Activated CD4-positive, alpha-beta T cell treated with anti-CD3 and anti-CD28 coated beads for 36 hours (primary cell): ENCODE measurements at regions not wholly inside any gene's neighbourhood (a gene's known extent, or its start where the extent isn't known, plus 50 kb on each side); places are given as distances from the start of the nearest gene placed in this dataset.

Source experiments
- ATAC-seq: fragments of 200-7000 bp; cut with Tn5 transposase; one replicate; pipeline ENCODE4 v1.10.0; 2021; ENCODE audit warnings: mild to moderate bottlenecking, moderate library complexity
- CTCF ChIA-PET: fragments of 350-600 bp; sonication (Branson Sonifier 250); formaldehyde crosslinking; loops from one replicate; lab custom pipeline; 2021; ENCODE audit warnings: antibody characterized with exemption; lab: Charles Lee
- POLR2A ChIA-PET: fragments of 350-600 bp; sonication (Branson Sonifier 250); formaldehyde crosslinking; loops from one replicate; lab custom pipeline; 2021; ENCODE audit warnings: antibody characterized with exemption, inconsistent platforms; lab: Charles Lee
- DNase-seq: peaks from one replicate; pipeline ENCODE4 v3.0.0-alpha.2; 2020
- H3K27ac Mint-ChIP-seq: one replicate; pipeline ENCODE4 v1.8.0; 2021; ENCODE audit warnings: mixed read lengths
- H3K27me3 Mint-ChIP-seq: one replicate; pipeline ENCODE4 v1.8.0; 2021; ENCODE audit warnings: mixed read lengths
- H3K36me3 Mint-ChIP-seq: one replicate; pipeline ENCODE4 v1.8.0; 2021; ENCODE audit warnings: low read depth, mixed read lengths
- H3K4me1 Mint-ChIP-seq: one replicate; pipeline ENCODE4 v1.8.0; 2021; ENCODE audit warnings: mixed read lengths
- H3K4me3 Mint-ChIP-seq: one replicate; pipeline ENCODE4 v1.8.0; 2021; ENCODE audit warnings: mild to moderate bottlenecking, moderate library complexity, mixed read lengths
- H3K9me3 Mint-ChIP-seq: one replicate; pipeline ENCODE4 v1.8.0; 2021; ENCODE audit warnings: low read depth, mixed read lengths
- intact Hi-C, 2 experiments: fragments of 100-400 bp; cut with DNase I in 1 of 2; cut with micrococcal nuclease in 1 of 2; formaldehyde crosslinking; loops; one replicate each; pipeline versions ENCODE4 v1.14.2 to v1.15.1; 2022 to 2024; cut with DNase I, micrococcal nuclease

- Mint-ChIP-seq H3K4me3 (no peak overlapping the region), H3K27ac (no peak overlapping the region), H3K4me1 (no peaks in the 10 kb centered on the region), H3K9me3 (peaks cover 12% of the 10 kb centered on the region), H3K36me3 (no peaks in the 10 kb centered on the region), H3K27me3 (no peaks in the 10 kb centered on the region)
- ATAC-seq (no peak), DNase-seq (no peak)
- ChIA-PET POLR2A (no interaction called here), CTCF (no interaction called here)
- intact Hi-C loops: no loop called here
Measured at GRCh38 chr20:60976913-60977312, 275.1 kb upstream of the CDH4 start.

- Mint-ChIP-seq H3K27me3 (peaks cover 2% of the 10 kb centered on the region), H3K27ac (no peak overlapping the region), H3K36me3 (no peaks in the 10 kb centered on the region), H3K9me3 (peaks cover 12% of the 10 kb centered on the region), H3K4me3 (no peak overlapping the region), H3K4me1 (no peaks in the 10 kb centered on the region)
- ATAC-seq (no peak), DNase-seq (no peak)
- CTCF ChIA-PET: no interaction called here
- intact Hi-C loops: no loop called here
- POLR2A ChIA-PET: no interaction called here
Measured at GRCh38 chr20:60977901-60978300, 274.2 kb upstream of the CDH4 start.

GRCh38 chr20:60984666-60985065, 267.4 kb upstream of the CDH4 start:
- H3K4me1 Mint-ChIP-seq: no peaks in the 10 kb centered on the region
- POLR2A ChIA-PET: no interaction called here
- H3K36me3 Mint-ChIP-seq: no peaks in the 10 kb centered on the region
- ATAC-seq (no peak), DNase-seq (no peak)
- H3K27me3 Mint-ChIP-seq: peaks cover 2% of the 10 kb centered on the region
- H3K27ac Mint-ChIP-seq: no peak overlapping the region
- H3K9me3 Mint-ChIP-seq: peaks cover 10% of the 10 kb centered on the region
- no peak overlapping the region for H3K4me3 Mint-ChIP-seq
- CTCF ChIA-PET: interaction anchor here (0.6 kb wide), 1 partner anchor 97 kb away, joined by 6 read pairs; no protein-coding TSS in a partner anchor
- intact Hi-C loops: no loop called here

GRCh38 chr20:60986506-60987156, 265.4 kb upstream of the CDH4 start:
- no peaks in the 10 kb centered on the region for H3K36me3 Mint-ChIP-seq
- H3K27me3 Mint-ChIP-seq: peaks cover 2% of the 10 kb centered on the region
- H3K4me1 Mint-ChIP-seq: no peaks in the 10 kb centered on the region
- POLR2A ChIA-PET: no interaction called here
- DNase-seq: no peak
- CTCF ChIA-PET: interaction anchor here (1.0 kb wide), 1 partner anchor 106 kb away, joined by 3 read pairs; no protein-coding TSS in a partner anchor
- no peak overlapping the region for H3K4me3 Mint-ChIP-seq
- no peak for ATAC-seq
- intact Hi-C loops: no loop called here
- H3K27ac Mint-ChIP-seq: no peak overlapping the region
- H3K9me3 Mint-ChIP-seq: peaks cover 2% of the 10 kb centered on the region

DNA sequence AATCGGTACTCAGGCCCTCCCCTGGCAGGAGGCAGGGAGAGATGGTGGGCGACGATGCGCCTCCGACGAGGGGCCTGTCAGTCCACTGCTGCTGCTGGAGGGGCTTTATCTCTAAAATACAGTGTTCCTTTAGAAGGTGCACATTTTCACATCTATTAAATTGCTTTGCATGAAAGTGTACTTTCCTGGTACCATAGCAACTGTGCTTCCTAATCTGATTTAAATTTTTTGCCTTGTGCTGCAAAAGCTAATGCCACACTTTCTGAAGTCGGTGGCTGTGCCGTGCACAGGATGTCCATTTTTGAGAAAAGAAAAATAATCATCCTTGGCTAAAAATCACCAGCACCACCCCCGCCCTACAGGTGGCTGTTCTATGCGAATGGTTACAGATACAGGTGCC, 262.0 kb upstream of the CDH4 start:
- no peaks in the 10 kb centered on the region for H3K4me1 Mint-ChIP-seq
- no peak overlapping the region for H3K27ac Mint-ChIP-seq
- no peaks in the 10 kb centered on the region for H3K36me3 Mint-ChIP-seq
- POLR2A ChIA-PET: no interaction called here
- ATAC-seq (no peak), DNase-seq (no peak)
- peaks cover 2% of the 10 kb centered on the region for H3K9me3 Mint-ChIP-seq
- CTCF ChIA-PET: no interaction called here
- no peak overlapping the region for H3K4me3 Mint-ChIP-seq
- intact Hi-C loops: no loop called here
- H3K27me3 Mint-ChIP-seq: peaks cover 5% of the 10 kb centered on the region

DNA sequence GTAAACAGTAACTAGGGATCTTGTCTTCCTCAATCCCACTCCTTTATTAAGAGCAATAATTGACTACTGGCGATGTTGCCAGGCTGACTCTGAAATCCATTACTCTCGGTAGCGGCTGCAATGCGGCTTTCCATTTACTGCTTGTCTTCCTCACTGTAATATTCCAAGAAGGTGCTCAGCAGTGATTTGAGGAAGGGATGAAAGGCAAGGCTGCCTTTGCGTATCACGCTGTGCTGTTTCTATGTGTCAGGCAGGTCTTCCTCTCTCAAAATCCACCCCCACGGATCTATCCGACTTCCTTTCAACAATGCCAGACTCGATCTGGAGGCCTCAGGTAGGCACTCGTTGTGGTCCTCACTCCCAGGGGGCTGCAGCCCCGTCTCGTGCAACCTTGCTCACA, 261.4 kb upstream of the CDH4 start:
- intact Hi-C loops: no loop called here
- H3K4me3 Mint-ChIP-seq: no peak overlapping the region
- H3K27ac Mint-ChIP-seq: no peak overlapping the region
- no peak for DNase-seq
- H3K27me3 Mint-ChIP-seq: peaks cover 5% of the 10 kb centered on the region
- ATAC-seq: no peak
- ChIA-PET POLR2A (no interaction called here), CTCF (no interaction called here)
- no peaks in the 10 kb centered on the region for H3K4me1 Mint-ChIP-seq
- H3K9me3 Mint-ChIP-seq: no peaks in the 10 kb centered on the region
- H3K36me3 Mint-ChIP-seq: no peaks in the 10 kb centered on the region

DNA sequence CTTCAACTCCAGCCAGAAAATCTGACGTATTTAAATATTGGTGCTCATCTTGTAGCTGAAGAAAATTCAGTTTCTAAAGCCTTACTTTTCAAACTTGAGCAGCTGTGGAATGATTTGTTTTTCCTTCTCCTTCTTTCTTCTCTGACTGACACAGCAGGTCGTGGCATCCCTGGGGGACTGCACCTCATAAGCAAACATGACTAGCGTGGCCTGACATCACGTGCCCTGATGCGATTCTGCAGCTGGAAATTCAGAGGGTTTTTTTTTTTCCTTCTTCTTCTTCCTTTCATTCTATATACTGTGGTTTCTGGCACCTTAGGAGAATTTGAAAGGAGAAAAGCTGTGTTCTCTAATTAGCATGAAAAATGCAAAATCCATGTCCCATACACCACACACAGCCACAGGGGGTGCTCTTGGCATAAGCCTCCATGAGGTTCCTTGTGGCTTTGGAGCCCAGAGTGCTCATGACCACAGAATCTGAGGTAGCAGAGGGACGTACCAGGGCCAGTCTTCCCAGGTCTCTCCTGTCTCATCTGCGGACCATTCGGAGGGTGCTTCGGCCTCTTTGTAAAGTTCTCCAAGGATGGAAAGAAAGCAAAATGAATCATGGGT, 258.5 kb upstream of the CDH4 start:
- ChIA-PET POLR2A (no interaction called here), CTCF (no interaction called here)
- DNase-seq: no peak
- no peak for ATAC-seq
- no peaks in the 10 kb centered on the region for H3K36me3 Mint-ChIP-seq
- intact Hi-C loops: no loop called here
- H3K4me3 Mint-ChIP-seq: no peak overlapping the region
- H3K4me1 Mint-ChIP-seq: no peaks in the 10 kb centered on the region
- peaks cover 5% of the 10 kb centered on the region for H3K27me3 Mint-ChIP-seq
- H3K27ac Mint-ChIP-seq: no peak overlapping the region
- H3K9me3 Mint-ChIP-seq: no peaks in the 10 kb centered on the region

- ChIA-PET POLR2A (no interaction called here), CTCF (no interaction called here)
- Mint-ChIP-seq H3K4me3 (no peak overlapping the region), H3K27me3 (peaks cover 2% of the 10 kb centered on the region), H3K27ac (no peak overlapping the region), H3K9me3 (no peaks in the 10 kb centered on the region), H3K36me3 (no peaks in the 10 kb centered on the region), H3K4me1 (no peaks in the 10 kb centered on the region)
- ATAC-seq (no peak), DNase-seq (no peak)
- intact Hi-C loops: no loop called here
Measured at GRCh38 chr20:60999250-60999649, 252.8 kb upstream of the CDH4 start.

DNA sequence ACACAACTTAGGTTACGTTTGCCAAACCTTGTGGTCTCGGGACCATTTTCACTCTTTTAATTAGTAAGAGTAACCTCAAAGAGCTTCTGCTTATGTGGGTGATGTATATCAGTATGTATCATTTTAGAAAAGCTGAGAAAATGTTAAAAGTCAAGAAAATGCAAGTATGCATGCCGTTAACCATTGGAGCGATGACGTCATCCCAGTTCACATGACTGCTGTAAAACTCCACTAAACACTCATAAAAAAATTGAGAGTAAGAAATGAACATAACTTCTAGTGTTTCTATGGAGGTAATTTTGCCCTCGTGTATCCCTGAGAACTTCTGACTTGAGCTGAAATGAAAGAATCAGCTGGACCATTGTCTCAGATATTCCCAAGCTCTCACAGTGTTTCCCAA, 250.0 kb upstream of the CDH4 start:
- ATAC-seq (no peak), DNase-seq (no peak)
- no peaks in the 10 kb centered on the region for H3K36me3 Mint-ChIP-seq
- CTCF ChIA-PET: no interaction called here
- H3K9me3 Mint-ChIP-seq: no peaks in the 10 kb centered on the region
- no peak overlapping the region for H3K27ac Mint-ChIP-seq
- peaks cover 1% of the 10 kb centered on the region for H3K27me3 Mint-ChIP-seq
- POLR2A ChIA-PET: no interaction called here
- no peaks in the 10 kb centered on the region for H3K4me1 Mint-ChIP-seq
- intact Hi-C loops: no loop called here
- H3K4me3 Mint-ChIP-seq: no peak overlapping the region

GRCh38 chr20:61014491-61014890, 237.6 kb upstream of the CDH4 start:
- Mint-ChIP-seq H3K27ac (no peak overlapping the region), H3K9me3 (peaks cover 9% of the 10 kb centered on the region), H3K27me3 (peaks cover 3% of the 10 kb centered on the region), H3K4me3 (no peak overlapping the region), H3K4me1 (no peaks in the 10 kb centered on the region), H3K36me3 (no peaks in the 10 kb centered on the region)
- no peak for DNase-seq
- ChIA-PET POLR2A (no interaction called here), CTCF (no interaction called here)
- ATAC-seq: no peak
- intact Hi-C loops: no loop called here

- DNase-seq: no peak
- Mint-ChIP-seq H3K27me3 (no peaks in the 10 kb centered on the region), H3K4me1 (no peaks in the 10 kb centered on the region), H3K9me3 (peaks cover 12% of the 10 kb centered on the region), H3K4me3 (no peak overlapping the region), H3K36me3 (no peaks in the 10 kb centered on the region), H3K27ac (no peak overlapping the region)
- ATAC-seq: no peak
- intact Hi-C loops: no loop called here
- POLR2A ChIA-PET: no interaction called here
- CTCF ChIA-PET: no interaction called here
Measured at GRCh38 chr20:61015602-61016001, 236.5 kb upstream of the CDH4 start.

GRCh38 chr20:61019322-61019721, 232.7 kb upstream of the CDH4 start:
- no peak for ATAC-seq
- Mint-ChIP-seq H3K27ac (no peak overlapping the region), H3K4me3 (no peak overlapping the region), H3K9me3 (peaks cover 12% of the 10 kb centered on the region), H3K27me3 (no peaks in the 10 kb centered on the region), H3K4me1 (no peaks in the 10 kb centered on the region), H3K36me3 (no peaks in the 10 kb centered on the region)
- POLR2A ChIA-PET: no interaction called here
- intact Hi-C loops: no loop called here
- CTCF ChIA-PET: no interaction called here
- DNase-seq: no peak
